ENCODE measurements at regions not wholly inside any gene's neighbourhood (a gene's known extent, or its start where the extent isn't known, plus 50 kb on each side); places are given as distances from the start of the nearest gene placed in this dataset.

DNA sequence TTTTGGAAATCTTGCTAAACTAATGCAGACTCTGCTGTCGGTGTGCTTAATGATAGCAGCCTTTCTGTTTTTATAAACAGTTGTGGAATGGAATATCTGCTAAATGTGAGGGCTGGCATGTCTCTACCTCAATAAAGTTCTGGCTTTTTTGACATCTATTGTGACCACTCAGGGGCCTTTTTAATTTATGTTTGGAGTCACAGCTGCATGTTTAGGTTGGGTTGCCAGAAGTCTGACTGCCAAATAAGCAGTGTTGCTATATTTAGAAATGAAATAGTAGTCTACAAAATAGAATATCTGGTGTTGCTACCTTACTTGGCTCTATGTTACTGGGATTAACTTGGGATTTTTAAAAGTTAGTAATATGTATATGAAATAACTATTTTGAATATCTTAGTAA, 125.1 kb upstream of the LOC128125822 start:
- no peak overlapping the region for H3K4me3 Mint-ChIP-seq (ENCODE audit: low read depth, unreplicated experiment)
- no peaks in the 10 kb centered on the region for H3K27me3 Mint-ChIP-seq (ENCODE audit: unreplicated experiment)
- H3K27ac Mint-ChIP-seq (ENCODE audit: unreplicated experiment) = no peak overlapping the region
- peaks cover 9% of the 10 kb centered on the region for H3K4me1 Mint-ChIP-seq (ENCODE audit: low read depth, unreplicated experiment)
- TF ChIP-seq, protein P1, sequence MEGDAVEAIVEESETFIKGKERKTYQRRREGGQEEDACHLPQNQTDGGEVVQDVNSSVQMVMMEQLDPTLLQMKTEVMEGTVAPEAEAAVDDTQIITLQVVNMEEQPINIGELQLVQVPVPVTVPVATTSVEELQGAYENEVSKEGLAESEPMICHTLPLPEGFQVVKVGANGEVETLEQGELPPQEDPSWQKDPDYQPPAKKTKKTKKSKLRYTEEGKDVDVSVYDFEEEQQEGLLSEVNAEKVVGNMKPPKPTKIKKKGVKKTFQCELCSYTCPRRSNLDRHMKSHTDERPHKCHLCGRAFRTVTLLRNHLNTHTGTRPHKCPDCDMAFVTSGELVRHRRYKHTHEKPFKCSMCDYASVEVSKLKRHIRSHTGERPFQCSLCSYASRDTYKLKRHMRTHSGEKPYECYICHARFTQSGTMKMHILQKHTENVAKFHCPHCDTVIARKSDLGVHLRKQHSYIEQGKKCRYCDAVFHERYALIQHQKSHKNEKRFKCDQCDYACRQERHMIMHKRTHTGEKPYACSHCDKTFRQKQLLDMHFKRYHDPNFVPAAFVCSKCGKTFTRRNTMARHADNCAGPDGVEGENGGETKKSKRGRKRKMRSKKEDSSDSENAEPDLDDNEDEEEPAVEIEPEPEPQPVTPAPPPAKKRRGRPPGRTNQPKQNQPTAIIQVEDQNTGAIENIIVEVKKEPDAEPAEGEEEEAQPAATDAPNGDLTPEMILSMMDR (IDR thresholded peaks at IDR 0.05; ENCODE audit: unreplicated experiment) = no peak
- no peaks in the 10 kb centered on the region for H3K36me3 Mint-ChIP-seq (ENCODE audit: insufficient read depth, unreplicated experiment)
- BruUV-seq (replicated peaks) = no TSS peak
- no peak for DNase-seq
- CTCF ChIA-PET = no interaction called here
- intact Hi-C loops (cut with micrococcal nuclease; ENCODE audit: unreplicated experiment) = no loop called here
- H3K9me3 Mint-ChIP-seq (ENCODE audit: low read depth, unreplicated experiment) = no peaks in the 10 kb centered on the region

DNA sequence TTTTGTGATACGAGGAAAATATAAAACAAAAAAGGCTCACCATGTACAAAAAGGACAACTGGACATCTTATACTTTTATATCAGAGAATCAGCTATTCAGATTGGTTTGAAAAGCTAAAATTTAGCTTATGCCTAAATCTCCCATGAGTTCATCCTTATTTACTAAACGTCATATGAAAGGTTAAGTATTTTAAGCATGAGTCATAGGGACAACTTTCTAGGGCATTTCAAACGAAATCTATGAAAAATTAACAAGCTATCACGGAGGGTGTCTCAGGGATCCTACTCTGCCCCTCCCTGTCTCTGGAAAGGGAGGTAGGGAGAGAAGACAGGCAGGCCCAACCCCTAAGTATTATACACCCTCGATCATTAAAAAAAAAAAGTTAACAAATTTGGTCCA, 124.1 kb upstream of the LOC128125822 start:
- H3K27me3 Mint-ChIP-seq (ENCODE audit: unreplicated experiment) = no peaks in the 10 kb centered on the region
- BruUV-seq (replicated peaks) = no TSS peak
- no peak for DNase-seq
- H3K4me3 Mint-ChIP-seq (ENCODE audit: low read depth, unreplicated experiment) = no peak overlapping the region
- TF ChIP-seq, protein P1 (IDR thresholded peaks at IDR 0.05; ENCODE audit: unreplicated experiment) = no peak
- H3K9me3 Mint-ChIP-seq (ENCODE audit: low read depth, unreplicated experiment) = no peaks in the 10 kb centered on the region
- no peak overlapping the region for H3K27ac Mint-ChIP-seq (ENCODE audit: unreplicated experiment)
- CTCF ChIA-PET = no interaction called here
- intact Hi-C loops (cut with micrococcal nuclease; ENCODE audit: unreplicated experiment) = no loop called here
- H3K4me1 Mint-ChIP-seq (ENCODE audit: low read depth, unreplicated experiment) = peaks cover 19% of the 10 kb centered on the region
- H3K36me3 Mint-ChIP-seq (ENCODE audit: insufficient read depth, unreplicated experiment) = no peaks in the 10 kb centered on the region

DNA sequence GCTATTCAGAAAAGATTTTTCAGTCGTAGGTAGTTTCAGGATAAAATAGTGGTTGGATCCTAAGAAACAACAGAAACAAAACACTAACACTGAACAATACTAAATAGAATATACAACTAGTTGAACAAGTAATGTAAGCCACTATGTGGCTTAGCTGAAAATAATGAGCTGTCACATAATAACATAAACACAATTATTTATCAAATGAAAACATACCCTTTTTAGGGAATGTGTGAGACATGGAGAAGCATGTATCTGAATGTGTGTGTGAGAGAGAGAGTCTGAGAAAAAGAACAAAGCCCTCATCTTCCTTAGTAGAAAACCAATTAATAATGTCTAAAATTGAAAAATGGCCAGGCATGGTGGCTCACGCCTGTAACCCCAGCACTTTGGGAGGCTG, 122.6 kb upstream of the LOC128125822 start:
- Mint-ChIP-seq H3K9me3 (ENCODE audit: low read depth, unreplicated experiment) (no peaks in the 10 kb centered on the region), H3K4me3 (ENCODE audit: low read depth, unreplicated experiment) (no peak overlapping the region), H3K27ac (ENCODE audit: unreplicated experiment) (no peak overlapping the region), H3K4me1 (ENCODE audit: low read depth, unreplicated experiment) (peaks cover 19% of the 10 kb centered on the region), H3K36me3 (ENCODE audit: insufficient read depth, unreplicated experiment) (no peaks in the 10 kb centered on the region), H3K27me3 (ENCODE audit: unreplicated experiment) (no peaks in the 10 kb centered on the region)
- TF ChIP-seq, protein P1 (IDR thresholded peaks at IDR 0.05; ENCODE audit: unreplicated experiment) = no peak
- intact Hi-C loops (cut with micrococcal nuclease; ENCODE audit: unreplicated experiment) = no loop called here
- CTCF ChIA-PET = no interaction called here
- no TSS peak for BruUV-seq (replicated peaks)
- no peak for DNase-seq

DNA sequence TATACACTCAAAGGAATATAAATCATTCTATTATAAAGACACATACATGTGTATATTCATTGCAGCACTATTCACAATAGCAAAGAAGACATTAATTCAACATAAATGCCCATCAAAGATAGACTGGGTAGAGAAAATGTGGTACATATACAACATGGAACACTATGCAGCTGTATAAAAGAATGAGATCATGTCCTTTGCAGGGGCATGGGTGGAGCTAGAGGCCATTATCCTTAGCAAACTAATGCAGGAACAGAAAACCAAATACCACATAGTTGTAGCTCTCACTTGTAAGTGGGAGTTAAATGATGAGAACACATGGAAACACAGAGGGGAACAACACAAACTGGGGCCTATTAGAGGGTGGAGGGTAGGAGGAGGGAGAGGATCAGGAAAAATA, 121.0 kb upstream of the LOC128125822 start:
- CTCF ChIA-PET = no interaction called here
- Mint-ChIP-seq H3K4me1 (ENCODE audit: low read depth, unreplicated experiment) (peaks cover 19% of the 10 kb centered on the region), H3K9me3 (ENCODE audit: low read depth, unreplicated experiment) (no peaks in the 10 kb centered on the region), H3K36me3 (ENCODE audit: insufficient read depth, unreplicated experiment) (no peaks in the 10 kb centered on the region), H3K4me3 (ENCODE audit: low read depth, unreplicated experiment) (no peak overlapping the region), H3K27me3 (ENCODE audit: unreplicated experiment) (no peaks in the 10 kb centered on the region), H3K27ac (ENCODE audit: unreplicated experiment) (no peak overlapping the region)
- DNase-seq = no peak
- intact Hi-C loops (cut with micrococcal nuclease; ENCODE audit: unreplicated experiment) = no loop called here
- no TSS peak for BruUV-seq (replicated peaks)
- TF ChIP-seq, protein P1 (IDR thresholded peaks at IDR 0.05; ENCODE audit: unreplicated experiment) = no peak

DNA sequence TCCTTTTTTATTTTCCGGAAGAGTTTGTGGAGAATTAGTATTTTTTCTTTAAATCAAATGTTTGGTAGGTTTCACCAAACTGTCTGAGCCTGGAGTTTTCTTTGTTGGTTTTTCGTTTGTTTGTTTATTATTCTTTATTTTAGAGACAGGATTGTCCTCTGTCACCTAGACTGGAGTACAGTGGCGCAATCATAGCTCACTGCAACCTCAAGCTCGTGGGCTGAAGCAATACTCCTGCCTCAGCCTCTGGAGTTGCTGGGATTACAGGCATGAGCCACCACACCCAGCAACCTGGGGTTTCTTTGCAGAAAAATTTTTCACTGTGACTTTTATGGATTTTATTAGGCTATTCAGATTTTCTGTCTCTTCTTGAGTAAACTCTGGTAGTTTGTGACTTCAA, 120.2 kb upstream of the LOC128125822 start:
- DNase-seq = peak; percentile 28
- no peaks in the 10 kb centered on the region for H3K27me3 Mint-ChIP-seq (ENCODE audit: unreplicated experiment)
- no peak overlapping the region for H3K4me3 Mint-ChIP-seq (ENCODE audit: low read depth, unreplicated experiment)
- no peaks in the 10 kb centered on the region for H3K36me3 Mint-ChIP-seq (ENCODE audit: insufficient read depth, unreplicated experiment)
- peaks cover 19% of the 10 kb centered on the region for H3K4me1 Mint-ChIP-seq (ENCODE audit: low read depth, unreplicated experiment)
- TF ChIP-seq, protein P1 (IDR thresholded peaks at IDR 0.05; ENCODE audit: unreplicated experiment) = no peak
- no TSS peak for BruUV-seq (replicated peaks)
- intact Hi-C loops (cut with micrococcal nuclease; ENCODE audit: unreplicated experiment) = no loop called here
- H3K9me3 Mint-ChIP-seq (ENCODE audit: low read depth, unreplicated experiment) = no peaks in the 10 kb centered on the region
- CTCF ChIA-PET = no interaction called here
- H3K27ac Mint-ChIP-seq (ENCODE audit: unreplicated experiment) = peak overlapping the region; percentile 45

Data from Calu3 (cell line).